K562 (cell line): ENCODE measurements at regions not wholly inside any gene's neighbourhood (a gene's known extent, or its start where the extent isn't known, plus 50 kb on each side); places are given as distances from the start of the nearest gene placed in this dataset.

Experiments
- ATAC-seq: fragments of 200-7000 bp; cut with Tn5 transposase; 3 replicates; pipeline ENCODE4 v1.9.1; 2020; ENCODE audit warnings: moderate library complexity
- BruUV-seq: library from RNA; stranded (reverse); fragments of 400-500 nt; replicated peaks from 2 replicates; lab custom pipeline; 2021; lab: Mats Ljungman, UMichigan
- CTCF ChIA-PET: fragments of 300-600 bp; formaldehyde crosslinking; extraction: SDS; loops from one replicate; lab custom pipeline; 2021; ENCODE audit warnings: low intra/inter-chr PET ratio; lab: Yijun Ruan, JAX
- POLR2A ChIA-PET: fragments of 300-600, 350-650 bp; sonication (Branson Sonifier 250); formaldehyde crosslinking; extraction: SDS; loops from one replicate; lab custom pipeline; 2021; ENCODE audit warnings: antibody characterized with exemption, inconsistent platforms; lab: Yijun Ruan, JAX
- DNase-seq, 4 experiments: peaks; one replicate each; pipeline versions ENCODE4 v3.0.0 to v3.0.0-alpha.2; 2011 to 2018; ENCODE audit warnings: low spot score in 3 of 4, mixed read lengths in 3 of 4; ENCODE audit errors: extremely low read depth in 1 of 4
- FAIRE-seq: peaks from 2 replicates; lab custom pipeline; 2011; peaks lifted over from hg19 to GRCh38; lab: Jason Lieb, UNC
- H2AFZ ChIP-seq: 2 replicates; pipeline ENCODE4 v1.6.0; 2011; ENCODE audit warnings: low read depth, low read length, control low read depth, inconsistent platforms
- H3K27ac ChIP-seq: fragments of 200-600 bp; 3 replicates; pipeline ENCODE4 v1.8.0; 2011; ENCODE audit warnings: low read depth, mild to moderate bottlenecking, control low read depth, inconsistent platforms, low read length, moderate library complexity, mixed read lengths; ENCODE audit errors: extremely low read depth
- H3K27me3 ChIP-seq, 2 experiments: fragments of 300-600 bp in 1 of 2; 2 replicates in 1 of 2; 3 replicates in 1 of 2; pipeline versions ENCODE4 v1.6.0 to v1.8.0; 2011; ENCODE audit warnings: inconsistent platforms in 2 of 2, low read length in 2 of 2, mild to moderate bottlenecking in 1 of 2, mixed read lengths in 1 of 2, moderate library complexity in 1 of 2; ENCODE audit not compliant: control insufficient read depth in 2 of 2, insufficient read depth in 2 of 2
- H3K36me3 ChIP-seq: fragments of 300-600 bp; 3 replicates; pipeline ENCODE4 v1.8.0; 2011; ENCODE audit warnings: mild to moderate bottlenecking, low read length, inconsistent platforms; ENCODE audit not compliant: control insufficient read depth, insufficient read depth
- H3K4me1 ChIP-seq, 2 experiments: fragments of 200-600 bp in 1 of 2; replicated peaks in 1 of 2; 2 replicates in 1 of 2; 3 replicates in 1 of 2; pipeline versions ENCODE4 v1.5.1 to v1.8.0; 2011; ENCODE audit warnings: inconsistent platforms in 2 of 2, low read length in 2 of 2, mild to moderate bottlenecking in 1 of 2, mixed read lengths in 1 of 2, moderate library complexity in 1 of 2; ENCODE audit not compliant: control insufficient read depth in 2 of 2, insufficient read depth in 2 of 2
- H3K4me2 ChIP-seq: 2 replicates; pipeline ENCODE4 v1.6.1; 2011; ENCODE audit warnings: low read length, control low read depth, inconsistent platforms, mixed read lengths; ENCODE audit not compliant: insufficient read depth
- H3K4me3 ChIP-seq: fragments of 200-600 bp; sonication (generic), shearing (Covaris generic); 2 replicates; pipeline ENCODE4 v1.5.1; 2016; ENCODE audit warnings: control low read depth, inconsistent platforms
- H3K79me2 ChIP-seq: fragments of 200-600 bp; 3 replicates; pipeline ENCODE4 v1.8.0; 2011; ENCODE audit warnings: low read length, inconsistent platforms; ENCODE audit not compliant: control insufficient read depth, insufficient read depth
- H3K9ac ChIP-seq, 2 experiments: 2 replicates each; pipeline versions ENCODE4 v1.6.0 to v1.6.1; 2011; ENCODE audit warnings: low read depth in 2 of 2, low read length in 2 of 2, control low read depth in 1 of 2, inconsistent platforms in 1 of 2, mild to moderate bottlenecking in 1 of 2, mixed read lengths in 1 of 2; ENCODE audit not compliant: insufficient read depth in 1 of 2
- H3K9me1 ChIP-seq: one replicate; pipeline ENCODE4 v1.6.0; 2011; ENCODE audit warnings: inconsistent platforms, mild to moderate bottlenecking, low read length, moderate library complexity; ENCODE audit not compliant: control insufficient read depth, insufficient read depth
- H3K9me3 ChIP-seq: replicated peaks from 2 replicates; pipeline ENCODE4 v1.5.1; 2011; ENCODE audit warnings: low read depth, low read length, inconsistent platforms; ENCODE audit not compliant: control insufficient read depth, insufficient read depth
- H4K20me1 ChIP-seq: replicated peaks from 2 replicates; pipeline ENCODE4 v1.6.1; 2011; ENCODE audit warnings: low read length, inconsistent platforms, mixed read lengths; ENCODE audit not compliant: control insufficient read depth, insufficient read depth
- WGBS: fragments of 100-300 bp; shearing (Covaris generic); methylation state at CpG from one replicate; pipeline ENCODE4 v1.1.6; 2016; ENCODE audit warnings: low coverage, mixed read lengths; ENCODE audit not compliant: insufficient coverage; ENCODE audit errors: missing lambda C conversion rate; 5-methylcytosine and 5-hydroxymethylcytosine counted together
- in situ Hi-C: fragments of 300-500 bp; cut with MboI; formaldehyde crosslinking; loops from 4 replicates; pipeline ENCODE4 v1.15.0; 2018; ENCODE audit warnings: inconsistent platforms, mixed read lengths
- intact Hi-C: fragments of 100-400 bp; cut with micrococcal nuclease; formaldehyde crosslinking; loops from 2 replicates; pipeline ENCODE4 v1.14.2; 2022
- TF ChIP-seq, protein P1 (sequence below), 3 experiments: IDR thresholded peaks in 2 of 3; conservative IDR thresholded peaks in 1 of 3; 2 replicates each; pipeline ENCODE4 v1.5.1; 2011 to 2012; ENCODE audit warnings: low read length in 3 of 3, mild to moderate bottlenecking in 3 of 3, control low read depth in 2 of 3, improper control_type of control experiment in 1 of 3, inconsistent platforms in 1 of 3, low read depth in 1 of 3, mixed read lengths in 1 of 3, moderate library complexity in 1 of 3; ENCODE audit not compliant: insufficient read depth in 2 of 3
- TF ChIP-seq, protein P2 (sequence below): fragments of 450-650 bp; IDR thresholded peaks from 2 replicates; pipeline ENCODE4 v1.6.1; 2016; ENCODE audit warnings: missing biosample characterization, missing genetic modification characterization

DNA sequence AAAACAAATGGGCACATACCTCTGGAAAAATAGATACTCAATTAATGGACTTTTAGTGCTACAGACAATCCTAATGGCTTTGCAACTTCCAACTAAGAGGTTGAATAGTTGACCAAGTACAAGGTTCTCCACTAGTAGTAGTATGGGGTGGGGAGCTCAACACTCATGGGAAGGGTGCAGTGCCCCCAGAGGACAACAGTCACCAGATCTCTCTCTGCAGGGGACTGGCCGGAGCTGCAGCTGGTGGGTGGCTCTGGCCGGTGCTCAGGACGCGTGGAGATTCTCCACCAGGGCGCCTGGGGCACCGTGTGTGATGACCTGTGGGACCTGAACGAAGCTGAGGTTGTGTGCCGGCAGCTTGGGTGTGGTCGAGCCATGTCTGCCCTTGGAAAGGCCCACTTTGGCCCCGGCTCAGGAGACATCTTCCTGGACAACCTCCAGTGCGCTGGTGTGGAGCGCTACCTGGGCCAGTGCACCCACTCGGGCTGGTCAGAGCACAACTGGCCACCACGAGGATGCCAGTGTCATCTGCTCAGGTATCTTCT is 68.1 kb downstream of the CUZD1 start:
- H3K27me3 ChIP-seq = no peaks in the 10 kb centered on the region
- ATAC-seq (no peak), DNase-seq (no peak)
- H3K9me3 ChIP-seq = no peaks in the 10 kb centered on the region
- no peaks in the 10 kb centered on the region for H4K20me1 ChIP-seq
- no peaks in the 10 kb centered on the region for H3K4me1 ChIP-seq
- no peaks in the 10 kb centered on the region for H3K36me3 ChIP-seq
- no peaks in the 10 kb centered on the region for H3K79me2 ChIP-seq
- WGBS = 0% methylated on average over 10 of the region's 14 CpGs
- TF ChIP-seq, protein P1, sequence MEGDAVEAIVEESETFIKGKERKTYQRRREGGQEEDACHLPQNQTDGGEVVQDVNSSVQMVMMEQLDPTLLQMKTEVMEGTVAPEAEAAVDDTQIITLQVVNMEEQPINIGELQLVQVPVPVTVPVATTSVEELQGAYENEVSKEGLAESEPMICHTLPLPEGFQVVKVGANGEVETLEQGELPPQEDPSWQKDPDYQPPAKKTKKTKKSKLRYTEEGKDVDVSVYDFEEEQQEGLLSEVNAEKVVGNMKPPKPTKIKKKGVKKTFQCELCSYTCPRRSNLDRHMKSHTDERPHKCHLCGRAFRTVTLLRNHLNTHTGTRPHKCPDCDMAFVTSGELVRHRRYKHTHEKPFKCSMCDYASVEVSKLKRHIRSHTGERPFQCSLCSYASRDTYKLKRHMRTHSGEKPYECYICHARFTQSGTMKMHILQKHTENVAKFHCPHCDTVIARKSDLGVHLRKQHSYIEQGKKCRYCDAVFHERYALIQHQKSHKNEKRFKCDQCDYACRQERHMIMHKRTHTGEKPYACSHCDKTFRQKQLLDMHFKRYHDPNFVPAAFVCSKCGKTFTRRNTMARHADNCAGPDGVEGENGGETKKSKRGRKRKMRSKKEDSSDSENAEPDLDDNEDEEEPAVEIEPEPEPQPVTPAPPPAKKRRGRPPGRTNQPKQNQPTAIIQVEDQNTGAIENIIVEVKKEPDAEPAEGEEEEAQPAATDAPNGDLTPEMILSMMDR (IDR thresholded peaks at IDR 0.05 in 2 of 3, conservative IDR thresholded peaks at IDR 0.05 in 1 of 3; ENCODE audit: insufficient read depth in 2 of 3, low read depth in 1 of 3, low read length in 3 of 3) = peak in 1 of 3 experiments; percentile 43; a peak in 1 of 6 replicates
- TF ChIP-seq, protein P2, sequence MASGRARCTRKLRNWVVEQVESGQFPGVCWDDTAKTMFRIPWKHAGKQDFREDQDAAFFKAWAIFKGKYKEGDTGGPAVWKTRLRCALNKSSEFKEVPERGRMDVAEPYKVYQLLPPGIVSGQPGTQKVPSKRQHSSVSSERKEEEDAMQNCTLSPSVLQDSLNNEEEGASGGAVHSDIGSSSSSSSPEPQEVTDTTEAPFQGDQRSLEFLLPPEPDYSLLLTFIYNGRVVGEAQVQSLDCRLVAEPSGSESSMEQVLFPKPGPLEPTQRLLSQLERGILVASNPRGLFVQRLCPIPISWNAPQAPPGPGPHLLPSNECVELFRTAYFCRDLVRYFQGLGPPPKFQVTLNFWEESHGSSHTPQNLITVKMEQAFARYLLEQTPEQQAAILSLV = no peak
- TF ChIP-seq, all 486 proteins: peak for 1
- ChIA-PET POLR2A (interaction anchor here (0.6 kb wide), 1 partner anchor 10 kb away, joined by 3 read pairs; no protein-coding TSS in a partner anchor), CTCF (no interaction called here)
- intact Hi-C loops (no loop called here), in situ Hi-C loops (no loop called here)
- Histone ChIP-seq H3K4me2 (no peak overlapping the region), H2AFZ (no peak overlapping the region), H3K4me3 (no peak overlapping the region), H3K9ac (no peak overlapping the region), H3K27ac (no peak overlapping the region), H3K9me1 (no peaks in the 10 kb centered on the region)
- BruUV-seq = no TSS peak
- no peak for FAIRE-seq
